GM21447 (cell line): ENCODE measurements at regions not wholly inside any gene's neighbourhood (a gene's known extent, or its start where the extent isn't known, plus 50 kb on each side); places are given as distances from the start of the nearest gene placed in this dataset.

Source experiments
- ATAC-seq: cut with Tn5 transposase; IDR thresholded peaks from one replicate; pipeline ENCODE4 v1.9.1; 2021; ENCODE audit not compliant: unreplicated experiment

- no peak for ATAC-seq
Measured at GRCh38 chr7:91323626-91324158, 59.5 kb downstream of the FZD1 start.

DNA sequence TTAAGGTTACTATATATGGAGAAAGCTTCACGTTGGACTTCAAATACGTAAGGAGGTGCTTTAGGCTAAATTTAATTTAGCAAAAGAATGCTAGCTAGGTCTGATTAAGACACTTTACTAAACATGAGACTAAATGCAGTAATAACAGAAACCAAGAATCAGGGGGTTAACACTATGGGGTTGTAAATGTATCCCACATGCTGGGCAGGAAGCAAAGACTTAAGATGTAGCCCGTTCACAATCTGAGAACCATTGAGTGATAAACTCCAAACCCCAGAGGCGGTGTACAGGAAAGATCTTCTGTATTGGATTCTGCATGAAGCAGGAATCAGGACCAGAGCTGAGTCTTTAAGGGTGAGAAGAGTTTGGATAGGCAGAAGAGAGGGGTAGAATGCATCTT lies 60.4 kb downstream of the FZD1 start:
- no peak for ATAC-seq

DNA sequence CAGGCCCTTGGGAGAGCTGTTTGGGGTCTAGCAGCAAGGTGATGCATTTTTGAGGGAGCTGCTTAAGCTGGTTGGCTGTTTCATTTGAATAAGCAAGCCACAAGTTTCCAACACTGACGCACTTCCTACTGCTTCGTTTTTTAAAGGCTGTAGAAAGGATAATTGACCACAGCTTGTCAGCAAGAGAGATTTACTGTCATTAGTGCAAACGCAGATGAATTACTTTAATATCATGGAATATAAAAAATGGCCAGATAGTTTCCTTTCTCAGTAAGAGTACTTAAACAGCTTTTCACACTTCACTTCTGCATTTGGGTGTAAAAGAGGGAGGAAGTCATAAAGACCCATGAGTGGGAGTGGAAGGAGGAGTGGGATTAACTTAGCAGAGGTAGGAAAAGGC lies 61.5 kb downstream of the FZD1 start:
- no peak for ATAC-seq

- ATAC-seq, result no peak
Measured at GRCh38 chr7:91326516-91327199, 62.4 kb downstream of the FZD1 start.

DNA sequence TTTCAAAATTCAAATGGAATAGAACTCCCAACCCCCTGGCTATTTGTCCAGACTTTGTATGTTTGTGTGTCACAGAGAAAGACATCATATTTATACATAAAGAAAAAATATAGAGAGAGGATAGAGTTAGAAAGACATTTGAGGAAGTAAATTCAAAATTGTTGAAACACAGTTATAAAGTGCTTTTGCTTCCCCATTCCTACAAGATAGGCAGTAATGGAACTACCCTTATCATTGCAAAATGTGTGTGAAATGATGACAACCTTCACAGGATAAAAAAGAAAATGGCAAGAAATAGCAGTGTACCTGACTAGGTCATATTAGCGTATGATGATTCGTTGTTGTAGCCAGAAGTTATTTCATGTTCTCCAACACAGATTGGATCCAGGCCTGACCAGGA lies 63.1 kb downstream of the FZD1 start:
- no peak for ATAC-seq

DNA sequence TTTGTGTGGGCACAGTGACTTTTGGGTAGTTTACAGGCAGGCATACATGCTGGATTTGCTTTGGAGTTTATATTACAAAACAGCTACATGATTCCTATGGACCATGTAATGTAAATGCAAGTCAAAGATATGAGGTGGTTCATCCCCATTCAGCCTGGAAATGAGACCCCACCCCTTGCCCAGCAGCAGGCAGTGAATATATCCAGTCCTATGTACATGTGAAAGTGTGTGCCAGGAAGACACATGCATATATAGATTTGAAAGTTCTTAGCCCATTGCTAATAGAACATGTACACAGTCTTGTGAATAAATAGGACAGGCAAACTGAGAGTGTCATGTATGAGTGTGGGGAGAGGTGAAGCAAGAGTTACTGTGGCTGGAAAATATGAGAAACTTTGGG lies 65.3 kb downstream of the FZD1 start:
- no peak for ATAC-seq

DNA sequence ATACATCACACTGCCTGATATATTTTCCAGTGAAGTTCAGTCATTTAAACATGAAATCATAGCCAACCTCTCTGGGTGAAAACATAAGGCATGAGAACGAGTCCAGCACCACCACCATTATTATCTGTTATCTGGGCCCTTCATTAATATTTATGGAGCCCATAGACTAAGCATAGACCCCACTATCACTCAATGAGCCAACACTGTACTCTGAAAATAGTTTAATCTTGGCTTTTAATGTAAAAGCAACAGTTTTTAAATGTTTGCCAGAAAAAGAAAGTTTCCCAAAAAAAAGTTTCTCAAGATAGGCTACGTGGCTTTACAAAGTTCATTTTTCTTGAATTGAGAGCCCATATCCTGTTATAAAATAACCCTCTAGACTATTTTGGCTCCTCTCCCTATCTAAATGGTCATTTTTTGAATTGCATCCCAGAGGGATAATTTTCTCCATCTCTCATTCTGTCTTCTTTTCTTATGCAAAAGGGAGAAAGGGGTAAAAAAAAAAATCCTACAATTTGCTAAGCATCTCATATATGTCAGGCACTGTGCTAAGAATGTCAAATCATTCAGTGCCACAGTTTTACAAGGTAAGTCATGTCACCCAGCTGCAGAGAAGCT lies 66.1 kb downstream of the FZD1 start:
- no peak for ATAC-seq

DNA sequence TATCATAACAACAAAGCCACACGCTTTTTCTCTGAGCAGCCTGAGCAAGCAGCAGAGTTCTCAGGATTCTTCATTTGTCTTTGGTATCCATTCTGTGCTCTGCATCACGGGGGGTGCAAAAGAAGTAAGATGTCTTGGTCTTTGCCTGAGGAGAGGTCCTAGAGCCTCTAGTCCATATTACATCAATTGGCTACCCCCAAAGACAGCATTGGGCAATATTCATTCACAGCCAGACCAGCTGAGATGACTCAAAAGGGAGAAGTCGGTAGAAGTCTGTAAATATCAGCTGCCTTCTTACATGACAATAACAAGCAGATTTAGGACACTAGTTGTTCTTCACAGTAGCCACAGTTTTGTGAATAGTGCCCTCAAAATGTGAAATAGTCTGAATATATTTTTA lies 66.6 kb downstream of the FZD1 start:
- ATAC-seq, result no peak

DNA sequence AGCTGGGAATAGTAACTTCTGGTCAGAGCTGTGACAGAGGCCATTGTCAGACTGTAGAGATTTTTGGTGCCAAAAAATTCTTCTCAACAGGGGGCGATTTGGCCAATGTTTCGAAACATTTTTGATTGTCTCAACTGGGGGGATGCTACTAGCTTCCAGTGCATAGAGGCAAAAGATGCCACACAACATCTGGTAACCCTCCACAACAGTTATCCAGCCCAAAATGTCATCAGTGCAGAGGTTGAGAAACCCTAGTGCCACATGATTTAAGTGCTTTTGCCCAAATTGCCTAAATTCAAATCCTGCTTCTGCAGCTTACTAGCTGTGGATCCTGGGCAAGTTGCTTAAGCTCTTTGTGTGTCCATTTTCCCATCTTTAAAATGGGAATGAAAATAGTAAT lies 71.9 kb downstream of the FZD1 start:
- ATAC-seq, result no peak

DNA sequence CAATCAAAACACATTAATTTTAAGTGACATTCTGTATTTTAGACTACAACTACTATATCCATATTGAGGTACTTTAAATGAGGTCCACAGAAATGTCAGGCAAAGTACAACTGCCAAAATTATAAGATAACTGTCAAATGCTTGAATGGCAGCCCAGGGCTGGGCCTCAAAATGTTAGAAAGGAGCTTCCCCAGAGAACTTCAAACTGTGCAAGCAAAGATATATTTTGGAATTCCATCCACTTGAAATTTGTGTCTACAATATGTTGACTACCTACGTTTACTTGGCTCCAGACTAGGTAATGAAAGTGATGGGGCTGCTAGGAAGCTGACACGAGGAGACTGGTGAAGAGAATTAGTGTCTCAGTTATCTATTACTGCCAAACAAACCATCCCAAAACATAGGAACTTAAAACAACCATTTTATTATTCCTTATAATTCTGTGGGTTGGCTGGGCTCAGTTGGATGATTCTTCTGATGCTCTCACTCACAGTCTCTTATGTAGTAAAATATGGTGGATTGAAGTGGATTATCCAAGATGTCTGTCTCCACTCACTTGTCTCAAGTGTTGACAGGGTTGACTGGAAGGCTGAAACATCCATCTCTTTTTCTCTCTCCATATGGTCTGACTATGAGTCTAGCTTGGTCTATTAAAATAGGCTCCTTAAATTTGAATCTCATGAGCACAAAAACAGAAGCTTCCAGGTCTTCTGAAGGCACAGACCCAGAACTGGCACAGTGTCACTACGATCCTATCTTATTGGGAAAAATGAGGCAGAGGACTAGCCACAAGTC lies 74.2 kb downstream of the FZD1 start:
- no peak for ATAC-seq

GRCh38 chr7:91342346-91342745 lies 78.1 kb downstream of the FZD1 start:
- ATAC-seq, result no peak

DNA sequence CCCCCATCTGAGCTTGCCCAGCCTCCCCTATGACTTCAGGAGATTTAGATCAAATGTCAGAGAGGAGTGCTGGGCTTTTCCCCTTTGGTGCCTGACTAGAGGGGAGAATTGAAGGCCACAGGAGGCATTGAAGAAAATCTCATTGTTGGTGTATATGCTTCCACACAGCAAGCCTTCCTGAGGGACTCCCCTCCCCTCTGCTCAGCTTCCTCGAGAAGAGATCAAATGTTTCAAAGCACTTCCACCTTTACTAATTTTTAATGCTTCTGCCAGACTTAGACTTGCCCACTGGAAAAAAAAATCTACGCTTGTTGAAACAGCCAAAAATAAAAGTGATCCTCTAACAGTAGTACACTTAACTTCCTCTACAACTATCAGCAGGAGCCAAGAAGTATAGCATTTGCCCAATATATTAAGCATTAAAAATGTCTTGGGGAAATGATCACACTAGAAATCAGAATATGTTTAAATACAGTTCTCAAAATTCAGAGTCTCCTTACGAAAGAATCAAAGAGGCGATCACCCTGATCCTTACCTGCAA lies 79.3 kb downstream of the FZD1 start:
- no peak for ATAC-seq

GRCh38 chr7:91343996-91344629 lies 79.9 kb downstream of the FZD1 start:
- no peak for ATAC-seq

DNA sequence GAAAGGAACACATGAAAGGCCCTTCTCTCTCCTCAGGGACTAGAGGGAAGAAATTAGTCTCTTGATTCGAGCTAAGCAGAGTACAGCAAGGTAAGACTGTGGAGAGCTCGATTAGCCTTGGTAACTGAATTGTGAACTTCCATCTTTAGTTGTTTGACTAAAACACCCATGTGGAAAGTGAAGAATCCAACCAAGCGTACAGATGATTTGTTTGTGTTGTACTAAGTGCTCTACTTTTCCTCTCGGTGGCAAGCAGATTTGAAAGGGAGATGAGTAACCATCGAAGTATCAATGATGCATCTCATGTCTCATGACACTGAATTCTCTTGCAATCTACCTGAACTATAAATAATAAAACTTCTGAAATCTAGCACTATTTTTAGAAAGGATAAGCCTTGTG lies 80.7 kb downstream of the FZD1 start:
- peak; percentile 61 for ATAC-seq

- ATAC-seq, result peak; percentile 62
Measured at GRCh38 chr7:91345449-91345848, 81.2 kb downstream of the FZD1 start.

- ATAC-seq, result no peak
Measured at GRCh38 chr7:91346426-91346825, 82.2 kb downstream of the FZD1 start.

GRCh38 chr7:91347290-91347689 lies 83.1 kb downstream of the FZD1 start:
- no peak for ATAC-seq

DNA sequence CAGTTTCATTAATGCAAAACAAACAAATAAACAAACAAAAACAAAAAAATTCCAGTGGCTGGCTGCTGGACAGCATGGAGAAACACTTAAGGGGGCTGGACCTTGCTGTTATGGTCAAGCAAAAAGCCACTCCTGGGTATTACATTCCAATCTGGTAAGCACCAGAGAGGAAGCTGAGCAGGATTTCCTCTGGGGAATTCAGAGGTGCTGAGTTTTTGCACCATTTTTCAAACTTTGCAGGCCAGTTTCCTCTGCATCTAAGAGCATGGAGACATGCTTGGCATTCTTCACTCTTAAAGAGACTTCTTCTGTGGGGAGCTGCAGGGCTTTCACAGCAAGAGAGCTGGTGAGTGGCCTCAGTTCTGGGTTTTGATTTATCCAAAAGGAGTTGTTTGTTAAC lies 84.5 kb downstream of the FZD1 start:
- no peak for ATAC-seq

- no peak for ATAC-seq
Measured at GRCh38 chr7:91351374-91351773, 87.1 kb downstream of the FZD1 start.

DNA sequence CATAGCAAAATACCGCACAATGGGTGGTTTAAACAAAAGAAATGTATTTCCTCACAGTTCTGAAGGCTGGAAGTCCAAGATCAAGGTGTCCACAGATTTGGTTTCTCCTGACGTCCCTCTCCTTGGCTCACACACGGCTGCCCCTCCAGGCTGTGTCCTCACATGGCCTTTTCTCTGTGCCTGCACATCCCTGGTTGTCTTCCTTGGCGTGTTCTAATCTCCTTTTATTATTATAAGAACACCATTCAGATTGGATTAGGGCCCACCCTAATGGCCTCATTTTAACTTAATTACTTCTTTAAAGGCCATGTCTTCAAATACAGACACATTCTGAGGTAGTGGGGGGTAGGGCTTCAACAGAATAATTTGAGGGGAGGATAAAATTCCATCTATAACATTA lies 87.9 kb downstream of the FZD1 start:
- ATAC-seq, result no peak

- ATAC-seq, result no peak
Measured at GRCh38 chr7:91353848-91354247, 89.6 kb downstream of the FZD1 start.
